ENCODE measurements at regions not wholly inside any gene's neighbourhood (a gene's known extent, or its start where the extent isn't known, plus 50 kb on each side); places are given as distances from the start of the nearest gene placed in this dataset.

GRCh38 chr3:168325684-168326083, 230.0 kb upstream of the GOLIM4 start:
- Histone ChIP-seq H3K27ac (no peak overlapping the region), H3K4me3 (no peak overlapping the region), H3K27me3 (replicated peaks; ENCODE audit: insufficient read depth) (no peaks in the 10 kb centered on the region), H3K4me1 (ENCODE audit: control insufficient read depth in 1 of 2, low read depth in 2 of 2) (no peaks in the 10 kb centered on the region), H3K9me3 (no peaks in the 10 kb centered on the region), H3K36me3 (no peaks in the 10 kb centered on the region)
- no peak for TF ChIP-seq CTCF (IDR thresholded peaks at IDR 0.05)
- DNase-seq (ENCODE audit: low spot score), result no peak
- ATAC-seq (ENCODE audit: insufficient number of reproducible peaks, low FRiP score, low read depth), result no peak

- no peaks in the 10 kb centered on the region for H3K27me3 ChIP-seq (replicated peaks; ENCODE audit: insufficient read depth)
- H3K9me3 ChIP-seq, result no peaks in the 10 kb centered on the region
- ATAC-seq (ENCODE audit: insufficient number of reproducible peaks, low FRiP score, low read depth) (no peak), DNase-seq (ENCODE audit: low spot score) (no peak)
- no peaks in the 10 kb centered on the region for H3K36me3 ChIP-seq
- H3K27ac ChIP-seq, result no peak overlapping the region
- no peaks in the 10 kb centered on the region for H3K4me1 ChIP-seq (ENCODE audit: control insufficient read depth in 1 of 2, low read depth in 2 of 2)
- TF ChIP-seq CTCF (IDR thresholded peaks at IDR 0.05), result no peak
- H3K4me3 ChIP-seq, result no peak overlapping the region
Observed at GRCh38 chr3:168322941-168323340, 227.2 kb upstream of the GOLIM4 start.

- no peak for DNase-seq (ENCODE audit: low spot score)
- Histone ChIP-seq H3K9me3 (no peaks in the 10 kb centered on the region), H3K27me3 (replicated peaks; ENCODE audit: insufficient read depth) (no peaks in the 10 kb centered on the region), H3K36me3 (no peaks in the 10 kb centered on the region), H3K4me1 (ENCODE audit: control insufficient read depth in 1 of 2, low read depth in 2 of 2) (no peaks in the 10 kb centered on the region), H3K27ac (no peak overlapping the region), H3K4me3 (no peak overlapping the region)
- no peak for TF ChIP-seq CTCF (IDR thresholded peaks at IDR 0.05)
- ATAC-seq (ENCODE audit: insufficient number of reproducible peaks, low FRiP score, low read depth), result no peak
Observed at GRCh38 chr3:168314166-168314565, 218.4 kb upstream of the GOLIM4 start.

- Histone ChIP-seq H3K4me1 (ENCODE audit: control insufficient read depth in 1 of 2, low read depth in 2 of 2) (no peaks in the 10 kb centered on the region), H3K36me3 (no peaks in the 10 kb centered on the region), H3K4me3 (no peak overlapping the region), H3K27me3 (replicated peaks; ENCODE audit: insufficient read depth) (no peaks in the 10 kb centered on the region), H3K9me3 (no peaks in the 10 kb centered on the region), H3K27ac (no peak overlapping the region)
- no peak for TF ChIP-seq CTCF (IDR thresholded peaks at IDR 0.05)
- ATAC-seq (ENCODE audit: insufficient number of reproducible peaks, low FRiP score, low read depth) (no peak), DNase-seq (ENCODE audit: low spot score) (no peak)
Observed at GRCh38 chr3:168312984-168313383, 217.3 kb upstream of the GOLIM4 start.

GRCh38 chr3:168307893-168308292, 212.2 kb upstream of the GOLIM4 start:
- no peaks in the 10 kb centered on the region for H3K27me3 ChIP-seq (replicated peaks; ENCODE audit: insufficient read depth)
- H3K9me3 ChIP-seq, result no peaks in the 10 kb centered on the region
- H3K27ac ChIP-seq, result no peak overlapping the region
- no peak for DNase-seq (ENCODE audit: low spot score)
- no peaks in the 10 kb centered on the region for H3K4me1 ChIP-seq (ENCODE audit: control insufficient read depth in 1 of 2, low read depth in 2 of 2)
- no peaks in the 10 kb centered on the region for H3K36me3 ChIP-seq
- TF ChIP-seq CTCF (IDR thresholded peaks at IDR 0.05), result no peak
- no peak overlapping the region for H3K4me3 ChIP-seq
- ATAC-seq (ENCODE audit: insufficient number of reproducible peaks, low FRiP score, low read depth), result no peak
